GM23248 (cell line): ENCODE measurements at regions not wholly inside any gene's neighbourhood (a gene's known extent, or its start where the extent isn't known, plus 50 kb on each side); places are given as distances from the start of the nearest gene placed in this dataset.

Experiments used
- EZH2 ChIP-seq: fragments of 200-600 bp; sonication (generic); IDR thresholded peaks from 2 replicates; pipeline ENCODE4 v1.6.1; 2018; ENCODE audit warnings: antibody characterized with exemption, mild to moderate bottlenecking; ENCODE audit not compliant: insufficient read depth, poor library complexity, severe bottlenecking
- EZH2phosphoT487 ChIP-seq: fragments of 200-600 bp; sonication (generic); IDR thresholded peaks from 2 replicates; pipeline ENCODE4 v1.6.1; 2018; ENCODE audit warnings: antibody characterized with exemption, moderate library complexity, mild to moderate bottlenecking, low read depth; ENCODE audit not compliant: insufficient read depth

GRCh38 chr5:106106384-106106783 is 1564.4 kb downstream of the EFNA5 start:
- TF ChIP-seq EZH2 (no peak), EZH2phosphoT487 (no peak)
